HL-60 (cell line): ENCODE measurements at regions not wholly inside any gene's neighbourhood (a gene's known extent, or its start where the extent isn't known, plus 50 kb on each side); places are given as distances from the start of the nearest gene placed in this dataset.

ENCODE experiments used
- DNase-seq, 2 experiments: peaks; one replicate each; pipeline ENCODE4 v3.0.0-alpha.2; 2010 to 2020; ENCODE audit warnings: low read depth in 1 of 2, low spot score in 1 of 2
- H3K27ac ChIP-seq: fragments of 250-450 bp; sonication (Bioruptor Pico); replicated peaks from 2 replicates; pipeline ENCODE4 v1.5.1; 2020; ENCODE audit warnings: mild to moderate bottlenecking, moderate library complexity
- H3K27me3 ChIP-seq: fragments of 250-450 bp; sonication (Bioruptor Pico); 2 replicates; pipeline ENCODE4 v1.5.1; 2021; ENCODE audit warnings: mild to moderate bottlenecking, moderate library complexity; ENCODE audit not compliant: insufficient read depth, poor library complexity, severe bottlenecking
- H3K4me3 ChIP-seq: replicated peaks from 2 replicates; pipeline ENCODE4 v1.5.1; 2011; ENCODE audit warnings: mild to moderate bottlenecking, control low read depth, low read length; ENCODE audit not compliant: insufficient read depth
- GABPA ChIP-seq: IDR thresholded peaks from 2 replicates; pipeline ENCODE4 v1.6.1; 2012; ENCODE audit warnings: low read depth
- POLR2AphosphoS5 ChIP-seq: IDR thresholded peaks from 2 replicates; pipeline ENCODE4 v1.6.1; 2012; ENCODE audit warnings: low read depth
- SPI1 ChIP-seq: IDR thresholded peaks from 2 replicates; pipeline ENCODE4 v1.6.1; 2012; ENCODE audit warnings: low read depth, mild to moderate bottlenecking, borderline replicate concordance
- TF ChIP-seq, protein P1 (sequence below): IDR thresholded peaks from one replicate; pipeline ENCODE4 v1.5.1; 2011; ENCODE audit warnings: low read length, control low read depth, inconsistent platforms; ENCODE audit not compliant: insufficient read depth
- TF ChIP-seq, protein P2 (sequence below): IDR thresholded peaks from 2 replicates; pipeline ENCODE4 v1.6.1; 2012; ENCODE audit warnings: low read depth; ENCODE audit not compliant: insufficient replicate concordance

DNA sequence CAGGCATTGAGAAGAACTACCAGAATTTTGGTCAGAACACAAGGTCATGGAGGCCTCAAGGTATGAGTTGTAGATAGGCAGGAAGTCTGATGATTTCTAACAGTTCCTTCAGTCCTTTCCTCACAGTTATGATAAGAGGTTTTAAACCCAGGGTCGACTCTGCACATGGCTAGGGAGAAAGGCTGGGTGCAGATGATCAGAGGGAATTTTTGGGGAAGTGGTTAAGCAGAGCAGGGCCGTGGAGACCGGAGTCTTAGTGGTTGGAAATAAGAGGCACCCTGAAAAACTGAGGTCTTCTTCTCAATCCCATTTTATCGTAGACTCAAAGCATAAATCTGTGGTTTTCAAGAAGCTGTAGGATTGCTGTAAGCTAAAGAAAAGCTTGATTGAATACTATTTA lies 118.5 kb upstream of the ANK2 start:
- no peak overlapping the region for H3K4me3 ChIP-seq
- DNase-seq = peak in 1 of 2 experiments; percentile 47
- H3K27me3 ChIP-seq = no peaks in the 10 kb centered on the region
- no peak overlapping the region for H3K27ac ChIP-seq
- no peak for TF ChIP-seq GABPA
- TF ChIP-seq SPI1 = peak; percentile 95
- TF ChIP-seq, protein P1, sequence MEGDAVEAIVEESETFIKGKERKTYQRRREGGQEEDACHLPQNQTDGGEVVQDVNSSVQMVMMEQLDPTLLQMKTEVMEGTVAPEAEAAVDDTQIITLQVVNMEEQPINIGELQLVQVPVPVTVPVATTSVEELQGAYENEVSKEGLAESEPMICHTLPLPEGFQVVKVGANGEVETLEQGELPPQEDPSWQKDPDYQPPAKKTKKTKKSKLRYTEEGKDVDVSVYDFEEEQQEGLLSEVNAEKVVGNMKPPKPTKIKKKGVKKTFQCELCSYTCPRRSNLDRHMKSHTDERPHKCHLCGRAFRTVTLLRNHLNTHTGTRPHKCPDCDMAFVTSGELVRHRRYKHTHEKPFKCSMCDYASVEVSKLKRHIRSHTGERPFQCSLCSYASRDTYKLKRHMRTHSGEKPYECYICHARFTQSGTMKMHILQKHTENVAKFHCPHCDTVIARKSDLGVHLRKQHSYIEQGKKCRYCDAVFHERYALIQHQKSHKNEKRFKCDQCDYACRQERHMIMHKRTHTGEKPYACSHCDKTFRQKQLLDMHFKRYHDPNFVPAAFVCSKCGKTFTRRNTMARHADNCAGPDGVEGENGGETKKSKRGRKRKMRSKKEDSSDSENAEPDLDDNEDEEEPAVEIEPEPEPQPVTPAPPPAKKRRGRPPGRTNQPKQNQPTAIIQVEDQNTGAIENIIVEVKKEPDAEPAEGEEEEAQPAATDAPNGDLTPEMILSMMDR = no peak
- TF ChIP-seq POLR2AphosphoS5 = 0 out of 2 replicates have a peak, but pooled peaks have one; percentile 19
- TF ChIP-seq, protein P2, sequence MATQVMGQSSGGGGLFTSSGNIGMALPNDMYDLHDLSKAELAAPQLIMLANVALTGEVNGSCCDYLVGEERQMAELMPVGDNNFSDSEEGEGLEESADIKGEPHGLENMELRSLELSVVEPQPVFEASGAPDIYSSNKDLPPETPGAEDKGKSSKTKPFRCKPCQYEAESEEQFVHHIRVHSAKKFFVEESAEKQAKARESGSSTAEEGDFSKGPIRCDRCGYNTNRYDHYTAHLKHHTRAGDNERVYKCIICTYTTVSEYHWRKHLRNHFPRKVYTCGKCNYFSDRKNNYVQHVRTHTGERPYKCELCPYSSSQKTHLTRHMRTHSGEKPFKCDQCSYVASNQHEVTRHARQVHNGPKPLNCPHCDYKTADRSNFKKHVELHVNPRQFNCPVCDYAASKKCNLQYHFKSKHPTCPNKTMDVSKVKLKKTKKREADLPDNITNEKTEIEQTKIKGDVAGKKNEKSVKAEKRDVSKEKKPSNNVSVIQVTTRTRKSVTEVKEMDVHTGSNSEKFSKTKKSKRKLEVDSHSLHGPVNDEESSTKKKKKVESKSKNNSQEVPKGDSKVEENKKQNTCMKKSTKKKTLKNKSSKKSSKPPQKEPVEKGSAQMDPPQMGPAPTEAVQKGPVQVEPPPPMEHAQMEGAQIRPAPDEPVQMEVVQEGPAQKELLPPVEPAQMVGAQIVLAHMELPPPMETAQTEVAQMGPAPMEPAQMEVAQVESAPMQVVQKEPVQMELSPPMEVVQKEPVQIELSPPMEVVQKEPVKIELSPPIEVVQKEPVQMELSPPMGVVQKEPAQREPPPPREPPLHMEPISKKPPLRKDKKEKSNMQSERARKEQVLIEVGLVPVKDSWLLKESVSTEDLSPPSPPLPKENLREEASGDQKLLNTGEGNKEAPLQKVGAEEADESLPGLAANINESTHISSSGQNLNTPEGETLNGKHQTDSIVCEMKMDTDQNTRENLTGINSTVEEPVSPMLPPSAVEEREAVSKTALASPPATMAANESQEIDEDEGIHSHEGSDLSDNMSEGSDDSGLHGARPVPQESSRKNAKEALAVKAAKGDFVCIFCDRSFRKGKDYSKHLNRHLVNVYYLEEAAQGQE = no peak

DNA sequence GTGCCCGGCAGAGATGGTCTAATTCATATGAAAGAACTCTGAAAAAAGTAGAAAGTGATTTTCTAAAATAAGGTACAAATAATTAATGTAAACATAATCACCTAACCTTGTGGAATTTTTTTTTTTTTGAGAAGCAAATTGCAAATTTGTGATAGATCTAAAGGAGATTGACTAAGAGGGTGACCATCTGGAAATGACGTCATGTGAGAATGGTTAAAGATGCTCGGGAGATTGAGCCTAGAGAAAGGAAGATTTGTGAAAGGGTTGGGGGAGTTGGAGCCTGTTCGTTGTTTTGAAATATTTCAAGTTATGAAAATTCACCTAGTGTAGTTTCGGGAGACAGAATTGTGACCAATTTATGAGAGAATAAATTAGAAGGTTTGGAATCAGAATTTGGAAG lies 115.7 kb upstream of the ANK2 start:
- no peak overlapping the region for H3K27ac ChIP-seq
- no peak overlapping the region for H3K4me3 ChIP-seq
- no peak for DNase-seq
- TF ChIP-seq POLR2AphosphoS5 (no peak), SPI1 (no peak), GABPA (no peak)
- no peaks in the 10 kb centered on the region for H3K27me3 ChIP-seq

DNA sequence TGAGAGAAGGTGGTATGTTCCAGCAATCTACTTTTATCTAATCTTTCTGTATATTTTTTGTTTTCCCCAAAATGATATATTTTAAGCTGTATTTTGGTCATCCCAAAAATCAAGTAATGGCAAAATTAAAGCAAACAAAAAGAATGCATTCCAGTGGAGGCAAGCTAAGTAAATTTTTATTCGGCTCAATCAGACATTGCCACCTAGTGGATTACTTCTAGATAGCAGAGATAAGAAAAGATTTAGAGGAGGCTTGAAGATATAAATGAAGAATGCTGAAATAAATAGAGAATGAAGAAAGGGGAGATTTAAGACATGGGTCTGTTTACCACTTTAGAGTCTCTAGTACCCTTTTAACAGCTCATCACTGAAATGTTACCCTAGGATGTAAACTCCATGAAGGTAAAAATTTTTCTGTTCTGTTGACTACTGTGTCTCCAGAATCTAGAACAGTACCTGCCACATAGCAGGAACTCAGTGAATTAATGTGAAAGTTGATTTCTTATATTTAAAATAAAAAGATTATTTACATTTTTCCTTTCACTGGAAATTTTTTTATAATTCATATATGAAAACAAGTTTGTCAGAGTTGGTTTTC lies 110.9 kb upstream of the ANK2 start:
- H3K27me3 ChIP-seq = no peaks in the 10 kb centered on the region
- no peak for DNase-seq
- H3K27ac ChIP-seq = no peak overlapping the region
- no peak overlapping the region for H3K4me3 ChIP-seq
- TF ChIP-seq SPI1 (no peak), GABPA (no peak), POLR2AphosphoS5 (no peak)
- TF ChIP-seq, protein P1 = peak; percentile 42
- TF ChIP-seq, protein P2 = no peak

DNA sequence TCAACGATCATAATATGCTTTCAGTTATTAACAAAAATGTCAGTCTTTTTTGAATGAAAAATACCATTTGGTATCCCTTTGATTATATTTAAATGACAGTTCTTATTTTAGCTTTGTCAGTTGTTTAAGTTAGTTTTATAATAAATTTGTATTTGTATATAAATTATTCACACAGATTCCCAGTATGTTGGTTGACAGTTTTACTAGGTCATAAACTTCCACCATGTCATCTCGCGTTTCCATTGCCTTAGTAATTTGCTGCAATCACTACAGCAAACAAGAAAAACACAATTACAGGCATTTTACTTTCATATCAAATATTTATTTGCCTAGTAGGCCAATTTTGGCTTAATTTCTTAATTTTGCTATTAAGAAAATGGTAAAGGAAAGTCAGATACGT lies 109.6 kb upstream of the ANK2 start:
- no peak overlapping the region for H3K27ac ChIP-seq
- no peak for DNase-seq
- no peak overlapping the region for H3K4me3 ChIP-seq

More for the DNA sequence above, 109.6 kb upstream of the ANK2 start:
- H3K27me3 ChIP-seq = no peaks in the 10 kb centered on the region
- TF ChIP-seq, protein P1 = no peak
- TF ChIP-seq, protein P2 = no peak
- TF ChIP-seq SPI1 = no peak
- TF ChIP-seq POLR2AphosphoS5 = no peak
- no peak for TF ChIP-seq GABPA
